EH (cell line): ENCODE measurements at regions not wholly inside any gene's neighbourhood (a gene's known extent, or its start where the extent isn't known, plus 50 kb on each side); places are given as distances from the start of the nearest gene placed in this dataset.

Experiments used
- DNase-seq: peaks from one replicate; pipeline ENCODE4 v3.0.0-alpha.2; 2015; ENCODE audit warnings: low read depth

DNA sequence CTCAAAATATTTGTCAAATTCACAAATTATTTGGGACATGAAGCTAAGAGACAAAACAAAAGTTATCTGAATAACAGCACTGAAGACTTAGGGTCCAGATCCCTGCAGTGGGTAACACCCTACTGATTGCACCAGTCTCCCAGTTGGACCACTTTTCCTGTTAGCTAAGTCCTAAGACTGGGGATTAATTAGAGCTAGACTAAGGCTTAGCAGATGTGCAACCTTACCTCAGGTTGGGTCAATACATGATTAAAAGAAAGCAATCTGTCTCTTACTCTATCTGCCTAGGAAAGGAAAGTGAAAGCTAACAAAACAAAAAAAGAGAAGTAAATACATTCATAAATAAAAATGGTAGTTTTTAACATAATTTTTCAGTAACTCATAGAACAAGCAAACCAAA lies 737.2 kb upstream of the CHRM3 start:
- DNase-seq: no peak

DNA sequence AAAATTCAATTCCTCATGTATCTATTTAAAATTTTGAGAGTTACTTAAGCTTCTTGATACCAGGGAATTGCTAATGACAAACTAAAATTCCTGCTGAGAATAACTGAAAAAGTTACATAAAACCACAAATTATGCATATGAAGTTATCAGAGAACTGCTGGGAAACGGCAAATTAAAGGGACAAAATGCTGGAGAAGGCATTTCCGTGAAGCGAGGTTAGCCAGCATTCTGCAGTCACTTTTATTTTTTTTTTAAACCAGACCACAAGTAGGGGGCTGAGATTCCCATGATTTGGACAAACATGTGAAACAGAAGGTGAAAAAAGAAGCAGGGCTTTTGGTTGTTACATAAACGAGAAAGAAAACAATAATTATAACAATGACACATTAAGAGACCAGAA lies 737.6 kb upstream of the CHRM3 start:
- peak; percentile 36 for DNase-seq

DNA sequence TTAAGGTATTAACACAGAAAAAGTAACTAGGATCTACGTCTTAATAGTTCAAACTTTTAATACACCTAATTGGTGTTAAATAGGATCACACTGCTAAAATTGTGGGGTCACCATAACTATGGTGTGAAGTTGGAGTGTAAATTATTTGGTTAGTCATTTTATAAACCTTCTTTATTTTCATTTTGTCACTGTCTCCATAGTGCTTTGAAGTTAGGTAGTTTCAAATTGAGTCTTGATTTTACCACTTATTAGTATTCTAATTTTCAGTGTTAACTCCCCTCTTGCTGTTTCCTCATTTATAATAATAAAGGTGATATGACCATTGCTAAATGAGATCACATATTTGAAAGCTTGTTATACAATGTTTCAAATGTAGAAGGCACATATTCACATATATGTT lies 738.1 kb upstream of the CHRM3 start:
- DNase-seq: no peak

DNA sequence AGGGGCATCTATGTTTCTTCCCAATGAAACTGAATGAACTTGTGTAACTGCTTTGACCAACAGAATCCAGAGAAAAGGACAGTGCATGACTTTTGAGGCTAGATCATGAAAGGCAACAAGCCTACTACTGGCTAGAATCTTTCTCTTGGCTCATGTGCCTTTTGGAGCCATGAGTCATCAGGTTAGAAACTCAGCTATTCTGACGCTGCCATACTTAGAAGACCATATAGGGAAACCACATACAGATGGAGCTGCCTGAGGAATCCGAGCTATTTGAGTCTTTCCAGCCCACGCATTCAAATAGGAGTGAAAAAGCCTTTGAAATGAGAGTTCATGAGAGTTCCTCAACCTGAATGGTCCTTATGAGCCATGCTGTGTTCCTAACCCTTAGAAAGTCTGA lies 738.5 kb upstream of the CHRM3 start:
- DNase-seq: peak; percentile 97

DNA sequence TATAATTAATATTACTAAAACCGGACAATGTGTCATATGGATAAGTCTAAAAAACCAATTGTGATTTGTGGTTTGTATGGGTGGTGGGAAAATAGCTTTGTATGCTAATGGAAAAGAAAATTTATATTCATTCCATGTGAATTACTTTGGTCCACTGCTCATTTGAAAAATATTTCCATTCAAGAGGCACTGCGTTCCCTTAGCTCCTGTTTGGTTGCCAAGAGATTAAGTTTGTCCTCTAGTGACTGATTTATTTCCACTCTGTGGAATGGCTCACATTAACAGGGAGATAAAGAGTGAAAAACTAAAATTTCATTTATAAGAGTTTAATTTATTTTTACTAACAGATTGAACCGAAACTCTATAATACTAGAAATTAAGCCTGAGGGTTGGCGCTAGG lies 744.1 kb upstream of the CHRM3 start:
- peak; percentile 69 for DNase-seq

DNA sequence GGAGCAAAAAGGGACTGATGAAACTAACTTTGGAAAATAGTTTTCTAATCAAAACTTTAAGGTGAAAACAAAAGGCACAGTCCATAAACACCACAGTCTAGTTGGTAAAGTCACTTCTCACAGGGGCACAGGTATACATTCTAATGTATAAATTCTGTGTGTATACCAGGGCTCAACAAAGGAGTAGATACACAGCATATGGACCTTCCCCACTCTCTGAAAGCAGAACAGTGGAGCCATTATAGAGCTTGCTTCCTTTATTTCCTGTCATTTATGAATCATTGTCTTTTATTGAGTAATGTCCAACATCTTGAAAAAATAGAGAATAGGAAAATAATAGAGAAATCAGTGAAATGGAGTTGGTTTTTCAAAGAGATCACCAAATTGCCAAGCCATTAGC lies 746.5 kb upstream of the CHRM3 start:
- DNase-seq: no peak

DNA sequence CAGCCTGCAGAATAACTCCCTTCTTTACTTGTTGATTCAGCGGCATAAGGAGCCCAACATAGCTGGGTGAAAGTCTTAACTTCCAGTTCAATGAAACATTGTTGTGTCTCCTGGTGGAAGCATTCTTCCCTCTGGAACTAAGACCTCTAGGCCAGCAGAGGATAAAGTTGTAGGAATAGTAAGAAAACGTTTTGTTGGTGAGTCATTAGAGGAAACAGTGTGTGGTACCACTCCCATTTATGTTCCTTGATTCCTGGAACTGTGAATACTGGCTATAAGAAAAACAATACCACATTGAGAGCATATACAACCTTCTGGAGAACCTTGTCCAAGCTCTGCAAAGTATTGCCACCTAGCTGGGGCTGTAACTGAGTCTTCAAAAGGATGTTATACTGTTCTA lies 737.4 kb upstream of the ZP4 start:
- peak; percentile 49 for DNase-seq

DNA sequence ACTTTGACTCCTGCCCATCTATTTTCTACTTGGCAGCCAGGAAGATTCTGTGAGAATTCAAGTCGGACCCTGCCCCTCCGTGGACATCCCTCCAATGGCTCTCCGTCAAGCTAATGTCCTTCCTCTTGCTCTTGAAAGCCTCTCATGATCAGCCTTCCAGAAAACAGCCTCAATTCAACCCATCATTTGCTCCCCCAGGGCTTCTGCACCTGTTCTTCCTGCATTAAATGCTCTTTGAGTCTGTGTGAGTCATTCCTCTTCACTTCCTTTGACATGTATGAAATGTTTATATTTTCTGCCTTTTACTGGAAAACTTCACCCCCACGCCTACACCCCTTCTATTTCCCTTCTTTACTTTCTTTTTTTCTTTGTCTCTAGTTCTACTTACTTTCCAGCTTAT lies 734.1 kb upstream of the ZP4 start:
- DNase-seq: no peak

DNA sequence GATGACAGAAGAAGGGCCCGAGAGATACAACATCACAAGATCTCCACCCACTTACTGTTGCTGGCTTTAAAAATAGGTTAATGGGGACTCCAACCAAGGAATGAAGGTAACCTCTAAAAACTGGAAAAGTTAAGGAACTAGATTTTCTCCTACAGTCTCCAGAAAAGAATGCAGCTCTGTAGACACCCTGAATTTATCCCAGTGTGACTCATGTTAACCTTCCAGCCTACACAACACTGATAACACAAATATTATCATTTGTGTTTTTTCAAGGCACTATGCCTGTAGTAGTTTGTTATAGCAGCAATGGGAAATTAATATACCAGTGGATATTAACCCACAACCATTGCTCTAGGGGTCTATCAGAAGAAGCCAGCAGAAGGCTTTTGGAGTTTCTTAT lies 730.7 kb upstream of the ZP4 start:
- DNase-seq: no peak

DNA sequence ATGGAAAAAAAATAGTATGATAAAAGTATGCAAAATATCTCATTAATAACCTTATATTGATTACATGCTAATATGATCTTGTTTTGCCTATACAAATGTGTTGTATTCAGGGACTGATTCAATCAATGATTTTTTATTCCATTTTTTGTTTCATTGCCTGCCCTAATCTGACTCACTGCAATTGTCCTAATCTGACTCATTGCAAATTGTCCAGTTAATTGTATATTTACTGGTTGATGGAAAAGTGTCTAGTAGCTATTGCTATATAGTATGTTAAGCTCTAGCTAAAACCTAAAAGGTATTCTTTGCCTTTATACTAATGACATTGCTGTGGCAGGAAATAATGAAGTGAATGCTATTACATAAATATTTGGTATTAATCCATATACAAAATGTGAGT lies 728.9 kb upstream of the ZP4 start:
- no peak for DNase-seq

DNA sequence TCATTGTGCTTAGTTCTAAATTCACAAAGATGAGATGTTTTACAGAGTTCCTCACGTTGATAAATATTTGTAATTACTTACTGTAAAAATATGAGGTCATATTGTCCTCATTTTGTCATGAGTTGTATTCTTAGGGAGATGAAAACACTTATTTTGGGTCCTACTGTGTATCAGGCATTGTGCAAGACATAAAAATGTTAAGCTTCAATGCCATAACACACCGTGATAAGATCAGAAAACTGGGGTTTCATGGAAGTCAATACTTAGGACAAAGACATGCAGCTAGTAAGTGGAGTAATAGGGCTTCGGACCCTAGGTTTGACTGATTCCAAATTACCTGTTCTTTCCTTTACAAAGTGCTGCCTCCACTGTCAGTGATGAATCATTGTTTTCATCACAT lies 720.7 kb upstream of the ZP4 start:
- DNase-seq: no peak

DNA sequence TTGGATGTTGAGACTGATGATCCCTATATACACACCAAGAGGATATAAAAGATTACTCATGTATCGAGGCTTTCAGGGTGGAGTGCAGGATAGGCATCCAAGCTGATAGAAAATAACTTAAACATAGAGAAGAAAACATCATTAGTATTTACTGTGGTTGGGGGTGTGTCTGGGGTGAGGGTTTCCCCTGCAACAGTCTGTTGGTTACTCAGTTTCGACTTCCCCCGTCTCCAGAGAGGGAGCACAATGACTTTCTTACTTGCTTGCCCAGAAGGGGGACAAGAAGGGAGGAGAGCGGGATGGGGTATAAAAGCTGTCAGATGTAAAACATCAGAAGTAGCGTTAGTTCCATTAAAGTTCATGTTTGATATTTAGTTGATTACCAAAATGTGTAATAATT lies 717.4 kb upstream of the ZP4 start:
- no peak for DNase-seq

DNA sequence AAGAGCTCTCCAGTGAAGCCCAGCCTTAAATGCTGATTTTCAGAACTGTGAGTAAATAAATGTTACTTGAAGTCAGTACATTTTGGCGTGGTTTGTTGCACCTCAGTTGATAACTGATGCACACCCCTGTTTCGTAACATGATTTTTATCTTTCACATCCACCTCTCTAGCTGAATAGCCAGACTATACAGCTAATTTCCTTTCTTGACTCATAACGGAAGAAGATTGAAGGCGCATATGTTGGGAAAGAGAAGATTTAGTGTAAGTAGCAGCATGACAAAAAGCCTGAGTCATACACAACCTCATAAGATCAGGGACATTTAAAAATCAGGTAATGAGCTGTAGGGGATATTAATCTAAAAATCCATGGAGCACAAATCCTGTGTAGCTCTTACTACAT lies 716.2 kb upstream of the ZP4 start:
- peak; percentile 39 for DNase-seq

DNA sequence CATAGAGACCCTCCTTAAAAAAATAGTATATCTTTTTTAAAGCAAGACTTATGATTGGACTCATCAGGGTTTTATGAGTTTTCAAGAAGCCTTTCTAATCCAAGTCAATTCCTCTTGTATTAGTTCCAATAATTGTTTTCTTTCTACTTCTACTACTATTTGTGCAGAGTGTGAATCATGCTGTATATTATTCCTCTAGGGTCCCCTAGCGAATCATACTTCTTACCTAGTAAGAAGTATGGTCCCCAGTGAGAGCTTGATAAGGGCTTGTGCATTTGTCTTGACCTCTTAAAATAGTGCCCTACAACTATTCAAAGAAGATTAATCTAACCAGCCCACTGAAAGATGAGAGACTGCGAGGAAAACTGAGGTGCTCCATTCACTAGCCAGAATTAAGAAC lies 715.7 kb upstream of the ZP4 start:
- DNase-seq: no peak

DNA sequence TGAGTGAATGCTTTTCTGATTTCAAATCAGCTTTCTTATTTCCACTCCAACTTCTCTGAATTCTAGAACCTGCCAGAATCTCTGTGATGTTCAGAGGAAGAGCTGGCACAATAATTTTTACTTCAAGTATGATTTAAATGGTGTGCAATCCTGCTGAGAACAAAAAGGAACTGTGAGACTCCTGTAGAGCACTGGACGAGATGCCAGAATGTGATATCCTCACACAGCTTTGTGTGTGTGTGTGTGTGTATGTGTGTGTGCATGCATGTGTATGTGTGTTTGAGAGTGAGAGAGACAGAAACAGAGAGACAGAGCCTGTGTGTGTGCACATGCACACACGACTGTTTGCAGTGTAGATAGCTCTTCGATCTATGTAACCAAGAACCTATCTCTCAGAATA lies 713.6 kb upstream of the ZP4 start:
- DNase-seq: no peak

DNA sequence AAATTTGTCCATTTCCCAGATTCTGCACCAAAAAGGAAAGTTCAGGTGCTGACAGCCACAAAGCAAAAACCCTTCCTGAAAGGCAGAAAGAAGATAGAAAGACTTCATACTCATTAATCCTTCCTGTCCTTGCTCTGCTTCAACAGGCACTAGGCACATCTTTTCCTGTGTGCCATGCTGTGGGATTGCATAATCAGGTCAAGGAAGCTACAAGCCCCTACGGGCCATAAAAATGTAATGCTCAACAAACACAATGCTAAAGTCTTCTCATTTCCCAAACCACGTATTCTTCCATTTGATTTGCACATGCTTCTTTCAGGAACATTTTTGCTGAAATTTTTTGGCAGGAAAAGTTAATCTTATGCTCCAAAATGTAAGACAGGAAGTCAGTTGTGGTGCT lies 710.9 kb upstream of the ZP4 start:
- DNase-seq: peak; percentile 3

DNA sequence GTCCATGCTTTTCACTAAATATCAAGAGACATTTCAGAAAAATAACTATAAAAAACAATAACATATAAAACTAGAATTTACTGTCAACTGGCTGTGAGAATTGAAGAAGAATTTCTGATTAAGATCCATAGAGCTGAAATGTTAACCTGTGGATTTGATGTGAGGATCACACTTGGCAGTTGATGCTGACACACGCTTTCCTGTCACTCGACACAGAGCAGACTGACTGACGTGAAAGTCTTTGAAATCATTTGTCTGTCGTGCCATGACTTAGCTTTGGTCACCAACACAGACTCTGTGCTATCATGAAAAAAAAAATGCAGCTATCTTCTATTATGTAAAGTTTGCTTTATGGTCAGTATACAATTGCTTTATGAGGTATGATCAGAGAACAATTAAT lies 706.0 kb upstream of the ZP4 start:
- no peak for DNase-seq

DNA sequence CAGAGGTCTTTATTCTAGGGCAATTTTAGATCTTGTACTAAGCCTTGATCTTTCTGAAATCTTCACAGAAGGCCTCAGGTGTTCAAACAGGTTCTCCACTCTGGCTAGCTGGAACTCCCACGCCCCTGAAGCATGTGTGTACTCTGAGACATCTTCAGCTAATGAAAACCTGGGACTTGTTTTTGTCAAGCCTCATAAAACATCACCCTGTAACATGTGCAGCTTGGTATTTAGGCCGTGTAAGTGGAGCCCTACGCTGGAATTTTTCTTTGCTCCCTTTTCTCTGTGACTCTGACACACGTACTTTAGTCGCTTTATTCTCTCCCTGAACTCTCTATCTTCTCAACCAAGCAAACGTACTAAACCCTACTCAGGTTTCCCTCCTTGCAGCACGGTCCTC lies 701.9 kb upstream of the ZP4 start:
- DNase-seq: peak; percentile 21

DNA sequence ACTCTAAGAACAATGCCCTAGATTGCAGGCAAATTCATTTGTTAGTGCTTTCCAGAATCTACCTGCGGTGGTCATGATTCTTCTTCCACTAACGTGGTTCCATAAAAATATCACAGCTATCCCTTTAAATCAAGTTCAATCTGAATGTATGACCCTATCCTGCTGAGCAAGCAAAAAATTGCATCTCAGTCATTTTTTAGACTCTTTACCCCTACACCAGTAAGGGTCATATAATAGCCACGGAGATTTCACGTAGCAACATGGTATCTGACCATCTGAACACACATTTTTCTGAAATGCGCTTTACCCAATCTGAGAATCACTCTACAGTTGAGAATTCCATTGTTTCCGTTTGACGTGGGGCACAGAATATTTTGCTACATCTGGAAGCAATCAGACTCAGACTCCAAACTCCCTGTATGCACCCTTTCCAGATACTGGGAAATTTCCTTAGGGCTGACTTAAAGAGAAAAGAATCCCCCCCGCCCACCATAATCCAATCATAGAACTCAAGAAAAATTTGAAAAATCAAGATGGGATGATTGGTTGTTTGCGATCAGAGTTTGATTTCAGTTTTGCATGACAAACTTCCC lies 699.2 kb upstream of the ZP4 start:
- peak; percentile 90 for DNase-seq

DNA sequence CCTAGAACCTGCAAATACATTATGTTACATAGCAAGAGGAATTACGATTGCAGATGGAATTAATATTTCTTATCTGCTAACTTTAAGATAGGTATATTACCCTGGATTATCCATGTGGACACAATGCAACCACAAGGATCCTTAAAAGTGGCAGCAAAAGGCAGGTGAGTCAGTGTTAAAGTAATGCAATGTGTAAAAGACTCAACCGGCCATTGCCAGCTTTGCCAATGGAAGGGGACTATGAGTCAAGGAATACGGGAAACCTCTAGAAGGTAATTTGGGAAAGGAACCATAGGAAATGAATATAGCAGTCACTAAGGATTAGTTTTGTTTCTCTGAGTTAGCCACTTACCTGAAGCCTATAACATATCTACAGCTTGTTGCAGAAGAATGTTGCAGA lies 692.1 kb upstream of the ZP4 start:
- no peak for DNase-seq

DNA sequence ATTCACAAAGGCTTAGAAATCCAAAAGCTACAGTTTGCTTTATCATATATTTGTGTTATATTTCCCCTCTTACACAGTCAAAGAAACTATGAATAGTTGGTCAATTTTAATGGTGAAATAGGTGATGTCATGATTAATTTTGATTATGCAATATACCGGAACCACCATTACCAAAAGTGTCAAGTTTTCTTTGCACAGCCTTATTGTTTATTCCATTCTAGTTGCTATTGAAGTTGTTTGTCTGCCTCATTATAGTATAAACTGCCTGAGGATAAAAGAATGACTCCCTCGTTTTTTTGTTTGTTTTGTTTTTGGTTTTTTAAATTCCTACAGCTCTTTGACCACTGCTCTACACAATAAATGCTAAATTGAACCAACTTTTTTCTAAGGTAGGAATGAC lies 690.6 kb upstream of the ZP4 start:
- DNase-seq: peak; percentile 7

DNA sequence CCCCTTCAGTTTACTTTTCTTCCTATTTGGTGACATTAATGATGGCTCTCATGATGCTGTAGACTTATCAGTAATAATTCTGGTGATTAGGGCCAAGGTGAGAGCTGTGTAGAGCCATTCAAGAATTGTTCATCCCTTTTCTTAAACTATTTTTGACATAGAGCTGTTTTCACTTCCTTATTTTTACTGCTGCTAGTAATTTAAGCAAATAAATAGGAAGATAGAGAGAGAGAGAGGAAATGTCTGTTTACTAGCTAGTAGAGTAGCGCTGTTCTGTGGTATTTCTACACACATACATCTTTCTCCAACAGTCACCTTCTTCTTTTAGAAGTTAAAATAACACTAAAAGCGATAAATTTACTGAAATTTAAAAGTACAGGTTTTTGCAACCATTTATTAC lies 678.0 kb upstream of the ZP4 start:
- no peak for DNase-seq

DNA sequence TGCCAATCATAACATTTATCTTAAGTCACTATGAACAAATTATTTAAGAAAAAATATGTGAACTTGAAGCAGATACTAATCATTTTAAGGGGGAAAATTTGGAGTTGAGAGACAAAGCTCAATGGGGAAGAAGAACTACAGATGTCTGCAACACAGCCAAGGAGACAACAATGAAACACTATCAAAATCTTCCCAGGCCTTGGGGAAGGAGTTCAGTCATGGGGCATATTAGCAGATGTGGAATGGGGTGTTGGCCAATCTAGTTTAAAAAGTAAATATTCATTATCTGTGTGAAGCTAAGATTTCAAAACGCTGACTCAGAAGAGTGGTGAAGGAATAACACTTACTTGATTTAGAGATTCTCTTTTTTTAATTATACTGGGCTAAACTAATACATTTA lies 671.6 kb upstream of the ZP4 start:
- DNase-seq: peak; percentile 42

DNA sequence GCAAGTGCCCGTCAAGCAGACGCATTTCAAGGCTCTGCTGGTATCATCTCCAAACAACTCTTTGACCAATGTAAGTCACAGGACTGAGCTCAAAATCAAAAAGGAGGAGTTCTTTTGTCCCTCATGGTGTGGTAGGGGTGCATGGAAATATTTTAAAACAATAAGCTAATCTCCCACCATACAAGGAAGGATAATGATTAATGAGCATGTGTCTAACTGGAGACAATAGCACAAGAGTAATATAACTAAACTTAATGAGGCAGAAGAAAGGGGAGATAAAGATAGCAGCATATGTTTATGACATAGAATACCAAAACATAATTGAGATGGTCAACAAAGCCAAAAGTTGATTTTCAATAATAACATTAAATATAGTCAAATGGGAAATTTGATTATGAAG lies 668.0 kb upstream of the ZP4 start:
- DNase-seq: no peak

DNA sequence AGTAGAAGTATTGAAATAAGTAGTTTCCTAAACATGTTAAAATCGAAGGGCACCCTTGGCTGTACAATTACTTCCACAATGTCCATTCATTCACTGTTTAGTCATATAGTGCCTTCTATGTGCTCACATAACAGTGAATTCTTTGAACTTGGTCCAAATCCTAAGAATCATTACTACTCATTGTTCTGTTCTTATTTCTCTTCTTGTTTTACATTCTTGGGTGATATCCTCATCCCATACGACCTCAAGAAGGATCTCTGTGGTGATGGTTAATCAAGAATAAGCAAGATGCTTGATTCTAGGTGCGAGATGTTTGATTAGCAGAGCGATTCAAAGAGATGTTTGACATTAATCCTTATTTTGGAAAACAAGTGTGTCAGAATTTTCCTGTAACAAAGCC lies 667.4 kb upstream of the ZP4 start:
- peak; percentile 53 for DNase-seq
